Neural crest cell (in vitro differentiated cells): ENCODE measurements at regions not wholly inside any gene's neighbourhood (a gene's known extent, or its start where the extent isn't known, plus 50 kb on each side); places are given as distances from the start of the nearest gene placed in this dataset.
A peak's percentile ranks its signal among the peaks of the same experiment; 100 is the strongest.

Source experiments
- DNase-seq: peaks from one replicate; pipeline ENCODE4 v3.0.0; 2021; ENCODE audit warnings: low read depth, mixed read lengths, low spot score
- H3K27ac Mint-ChIP-seq: one replicate; pipeline ENCODE4 v1.8.0; 2021; ENCODE audit warnings: mild to moderate bottlenecking, mixed read lengths; ENCODE audit not compliant: unreplicated experiment
- H3K27me3 Mint-ChIP-seq: 2 replicates; pipeline ENCODE4 v1.8.0; 2021; ENCODE audit warnings: low read depth, mild to moderate bottlenecking, mixed read lengths
- H3K36me3 Mint-ChIP-seq: 2 replicates; pipeline ENCODE4 v1.8.0; 2021; ENCODE audit warnings: low read depth, mild to moderate bottlenecking, mixed read lengths
- H3K4me1 Mint-ChIP-seq: 2 replicates; pipeline ENCODE4 v1.8.0; 2021; ENCODE audit warnings: mixed read lengths
- H3K4me3 Mint-ChIP-seq: one replicate; pipeline ENCODE4 v1.8.0; 2021; ENCODE audit warnings: mild to moderate bottlenecking, mixed read lengths
- H3K9me3 Mint-ChIP-seq: 2 replicates; pipeline ENCODE4 v1.8.0; 2021; ENCODE audit warnings: mixed read lengths
- TF ChIP-seq, protein P1 (sequence below): fragments of 200-600 bp; sonication (generic); conservative IDR thresholded peaks from 2 replicates; pipeline ENCODE4 v1.5.0; 2021; ENCODE audit warnings: antibody characterized with exemption, mild to moderate bottlenecking

GRCh38 chr2:12539776-12540562 is 176.8 kb upstream of the TRIB2 start:
- Mint-ChIP-seq H3K27me3 (no peaks in the 10 kb centered on the region), H3K4me3 (no peak overlapping the region), H3K27ac (no peak overlapping the region), H3K4me1 (peaks cover 3% of the 10 kb centered on the region), H3K9me3 (peaks cover 4% of the 10 kb centered on the region), H3K36me3 (no peaks in the 10 kb centered on the region)
- TF ChIP-seq, protein P1, sequence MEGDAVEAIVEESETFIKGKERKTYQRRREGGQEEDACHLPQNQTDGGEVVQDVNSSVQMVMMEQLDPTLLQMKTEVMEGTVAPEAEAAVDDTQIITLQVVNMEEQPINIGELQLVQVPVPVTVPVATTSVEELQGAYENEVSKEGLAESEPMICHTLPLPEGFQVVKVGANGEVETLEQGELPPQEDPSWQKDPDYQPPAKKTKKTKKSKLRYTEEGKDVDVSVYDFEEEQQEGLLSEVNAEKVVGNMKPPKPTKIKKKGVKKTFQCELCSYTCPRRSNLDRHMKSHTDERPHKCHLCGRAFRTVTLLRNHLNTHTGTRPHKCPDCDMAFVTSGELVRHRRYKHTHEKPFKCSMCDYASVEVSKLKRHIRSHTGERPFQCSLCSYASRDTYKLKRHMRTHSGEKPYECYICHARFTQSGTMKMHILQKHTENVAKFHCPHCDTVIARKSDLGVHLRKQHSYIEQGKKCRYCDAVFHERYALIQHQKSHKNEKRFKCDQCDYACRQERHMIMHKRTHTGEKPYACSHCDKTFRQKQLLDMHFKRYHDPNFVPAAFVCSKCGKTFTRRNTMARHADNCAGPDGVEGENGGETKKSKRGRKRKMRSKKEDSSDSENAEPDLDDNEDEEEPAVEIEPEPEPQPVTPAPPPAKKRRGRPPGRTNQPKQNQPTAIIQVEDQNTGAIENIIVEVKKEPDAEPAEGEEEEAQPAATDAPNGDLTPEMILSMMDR = no peak
- DNase-seq = no peak

- DNase-seq = no peak
- H3K4me1 Mint-ChIP-seq = no peaks in the 10 kb centered on the region
- H3K27ac Mint-ChIP-seq = peak overlapping the region; percentile 12
- H3K36me3 Mint-ChIP-seq = no peaks in the 10 kb centered on the region
- TF ChIP-seq, protein P1 = no peak
- H3K4me3 Mint-ChIP-seq = no peak overlapping the region
- H3K27me3 Mint-ChIP-seq = no peaks in the 10 kb centered on the region
- H3K9me3 Mint-ChIP-seq = no peaks in the 10 kb centered on the region
These were observed 173.4 kb upstream of the TRIB2 start for GRCh38 chr2:12543076-12543977.

- no peak overlapping the region for H3K4me3 Mint-ChIP-seq
- no peaks in the 10 kb centered on the region for H3K9me3 Mint-ChIP-seq
- no peak for DNase-seq
- no peaks in the 10 kb centered on the region for H3K4me1 Mint-ChIP-seq
- H3K27me3 Mint-ChIP-seq = no peaks in the 10 kb centered on the region
- no peaks in the 10 kb centered on the region for H3K36me3 Mint-ChIP-seq
- no peak overlapping the region for H3K27ac Mint-ChIP-seq
- TF ChIP-seq, protein P1 = no peak
These were observed 172.7 kb upstream of the TRIB2 start for GRCh38 chr2:12543978-12544558.

- no peak for DNase-seq
These were observed 169.1 kb upstream of the TRIB2 start for GRCh38 chr2:12547566-12548170.

DNA sequence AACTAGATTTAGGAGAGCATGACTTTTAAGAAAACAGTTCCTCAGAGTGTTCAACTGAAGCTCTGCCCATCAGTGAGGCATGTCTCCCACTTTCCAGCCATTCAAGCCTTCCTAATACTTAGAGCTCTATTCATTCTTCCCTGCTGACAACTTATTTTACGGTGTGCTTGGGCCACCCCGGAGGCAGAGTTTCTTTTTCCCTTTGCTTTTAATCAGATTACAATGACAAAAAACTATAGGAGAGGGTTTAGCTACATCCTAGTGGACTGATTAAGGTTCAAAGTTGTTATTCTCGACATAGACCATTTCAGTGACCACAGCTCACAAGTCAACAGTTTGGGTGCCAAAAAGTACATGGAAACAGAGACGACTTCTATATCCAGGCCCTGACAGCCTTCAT is 167.8 kb upstream of the TRIB2 start:
- Mint-ChIP-seq H3K4me3 (no peak overlapping the region), H3K27ac (no peak overlapping the region), H3K9me3 (peaks cover 3% of the 10 kb centered on the region), H3K27me3 (no peaks in the 10 kb centered on the region), H3K4me1 (peaks cover under 1% of the 10 kb centered on the region), H3K36me3 (peaks cover 2% of the 10 kb centered on the region)
- DNase-seq = no peak
- TF ChIP-seq, protein P1 = no peak

More at GRCh38 chr2:12547566-12548170, 169.1 kb upstream of the TRIB2 start:
- no peak overlapping the region for H3K27ac Mint-ChIP-seq
- no peak overlapping the region for H3K4me3 Mint-ChIP-seq
- peaks cover 3% of the 10 kb centered on the region for H3K9me3 Mint-ChIP-seq
- TF ChIP-seq, protein P1 = no peak
- H3K4me1 Mint-ChIP-seq = no peaks in the 10 kb centered on the region
- H3K27me3 Mint-ChIP-seq = no peaks in the 10 kb centered on the region
- H3K36me3 Mint-ChIP-seq = peaks cover 2% of the 10 kb centered on the region
